Osteoblast (primary cell): ENCODE measurements at regions not wholly inside any gene's neighbourhood (a gene's known extent, or its start where the extent isn't known, plus 50 kb on each side); places are given as distances from the start of the nearest gene placed in this dataset.

Experiments used
- DNase-seq: peaks from one replicate; pipeline ENCODE4 v3.0.0; 2011; ENCODE audit warnings: low spot score, mixed read lengths; ENCODE audit not compliant: insufficient read length; ENCODE audit errors: missing footprints
- H2AFZ ChIP-seq: 2 replicates; pipeline ENCODE4 v1.6.0; 2011; ENCODE audit warnings: mild to moderate bottlenecking, low read length
- H3K27ac ChIP-seq: 2 replicates; pipeline ENCODE4 v1.5.1; 2011; ENCODE audit warnings: mild to moderate bottlenecking, low read depth, low read length, moderate library complexity
- H3K27me3 ChIP-seq: 2 replicates; pipeline ENCODE4 v1.6.0; 2012; ENCODE audit warnings: mild to moderate bottlenecking, control low read depth, inconsistent platforms, low read length, moderate library complexity; ENCODE audit not compliant: insufficient read depth
- H3K36me3 ChIP-seq: 2 replicates; pipeline ENCODE4 v1.5.1; 2011; ENCODE audit warnings: mild to moderate bottlenecking, low read length, control low read depth, moderate library complexity; ENCODE audit not compliant: insufficient read depth
- H3K4me1 ChIP-seq: 2 replicates; pipeline ENCODE4 v1.5.1; 2011; ENCODE audit warnings: mild to moderate bottlenecking, low read length, control low read depth, moderate library complexity; ENCODE audit not compliant: insufficient read depth
- H3K4me2 ChIP-seq: 2 replicates; pipeline ENCODE4 v1.6.0; 2011; ENCODE audit warnings: mild to moderate bottlenecking, low read length; ENCODE audit not compliant: insufficient read depth
- H3K4me3 ChIP-seq: fragments of 200-600 bp; sonication (generic); 3 replicates; pipeline ENCODE4 v1.5.1; 2012; ENCODE audit warnings: mild to moderate bottlenecking, low read length, inconsistent platforms; ENCODE audit not compliant: insufficient read depth
- H3K79me2 ChIP-seq: 2 replicates; pipeline ENCODE4 v1.6.0; 2012; ENCODE audit warnings: mild to moderate bottlenecking, low read length, control low read depth, inconsistent platforms; ENCODE audit not compliant: insufficient read depth
- H3K9me3 ChIP-seq: 2 replicates; pipeline ENCODE4 v1.5.1; 2011; ENCODE audit warnings: low read depth, low read length, control low read depth
- H4K20me1 ChIP-seq: 2 replicates; pipeline ENCODE4 v1.6.0; 2012; ENCODE audit warnings: mild to moderate bottlenecking, low read length, control low read depth; ENCODE audit not compliant: insufficient read depth
- CTCF ChIP-seq: IDR thresholded peaks from 2 replicates; pipeline ENCODE4 v1.5.1; 2011; ENCODE audit warnings: mild to moderate bottlenecking, low read depth, low read length, moderate library complexity; ENCODE audit errors: extremely low read depth

- DNase-seq: peak; percentile 9
- Histone ChIP-seq H3K27me3 (no peaks in the 10 kb centered on the region), H3K27ac (no peak overlapping the region), H3K9me3 (no peaks in the 10 kb centered on the region), H3K4me2 (peak overlapping the region; percentile 45), H3K4me1 (peaks cover 3% of the 10 kb centered on the region), H3K36me3 (no peaks in the 10 kb centered on the region), H2AFZ (peak overlapping the region; percentile 62), H3K79me2 (no peaks in the 10 kb centered on the region), H4K20me1 (no peaks in the 10 kb centered on the region), H3K4me3 (no peak overlapping the region)
- TF ChIP-seq CTCF: no peak
Observed at GRCh38 chr17:70365091-70365583, 195.8 kb downstream of the KCNJ2 start.

- DNase-seq: no peak
- Histone ChIP-seq H3K4me1 (peaks cover 3% of the 10 kb centered on the region), H3K27me3 (no peaks in the 10 kb centered on the region), H3K4me2 (no peak overlapping the region), H3K79me2 (no peaks in the 10 kb centered on the region), H4K20me1 (no peaks in the 10 kb centered on the region), H3K36me3 (no peaks in the 10 kb centered on the region), H3K27ac (no peak overlapping the region), H3K4me3 (no peak overlapping the region), H3K9me3 (no peaks in the 10 kb centered on the region), H2AFZ (no peak overlapping the region)
- TF ChIP-seq CTCF: no peak
Observed at GRCh38 chr17:70366386-70366785, 197.1 kb downstream of the KCNJ2 start.

- no peak for DNase-seq
- no peak overlapping the region for H2AFZ ChIP-seq
- H3K9me3 ChIP-seq: no peaks in the 10 kb centered on the region
- H3K27ac ChIP-seq: no peak overlapping the region
- H3K36me3 ChIP-seq: no peaks in the 10 kb centered on the region
- H3K79me2 ChIP-seq: no peaks in the 10 kb centered on the region
- H3K4me1 ChIP-seq: peaks cover 3% of the 10 kb centered on the region
- no peaks in the 10 kb centered on the region for H4K20me1 ChIP-seq
- no peak overlapping the region for H3K4me3 ChIP-seq
- no peak overlapping the region for H3K4me2 ChIP-seq
- no peaks in the 10 kb centered on the region for H3K27me3 ChIP-seq
- TF ChIP-seq CTCF: no peak
Observed at GRCh38 chr17:70368011-70368410, 198.7 kb downstream of the KCNJ2 start.

GRCh38 chr17:70369391-70369790 is 200.1 kb downstream of the KCNJ2 start:
- TF ChIP-seq CTCF: no peak

More at GRCh38 chr17:70369391-70369790, 200.1 kb downstream of the KCNJ2 start:
- no peaks in the 10 kb centered on the region for H3K9me3 ChIP-seq
- H4K20me1 ChIP-seq: no peaks in the 10 kb centered on the region
- no peak overlapping the region for H3K4me3 ChIP-seq
- H3K4me1 ChIP-seq: peaks cover 3% of the 10 kb centered on the region
- H3K4me2 ChIP-seq: no peak overlapping the region
- no peaks in the 10 kb centered on the region for H3K27me3 ChIP-seq
- H3K27ac ChIP-seq: no peak overlapping the region
- no peaks in the 10 kb centered on the region for H3K36me3 ChIP-seq
- DNase-seq: no peak
- H2AFZ ChIP-seq: no peak overlapping the region
- H3K79me2 ChIP-seq: no peaks in the 10 kb centered on the region
